PC-9 (cell line): ENCODE measurements at regions not wholly inside any gene's neighbourhood (a gene's known extent, or its start where the extent isn't known, plus 50 kb on each side); places are given as distances from the start of the nearest gene placed in this dataset.

Experiments used
- CTCF ChIP-seq: fragments of 200-600 bp; sonication (generic); conservative IDR thresholded peaks from 2 replicates; pipeline ENCODE4 v1.6.1; 2017; ENCODE audit warnings: mixed run types, antibody characterized with exemption, mild to moderate bottlenecking, moderate library complexity
- EZH2 ChIP-seq: fragments of 200-600 bp; sonication (generic); IDR thresholded peaks from 2 replicates; pipeline ENCODE4 v1.8.0; 2017; ENCODE audit warnings: antibody characterized with exemption, low read depth

GRCh38 chr9:79452265-79452664 is 119.5 kb upstream of the TLE4 start:
- TF ChIP-seq EZH2 = no peak
- no peak for TF ChIP-seq CTCF
